Glomerular visceral epithelial cell (primary cell): ENCODE measurements at regions not wholly inside any gene's neighbourhood (a gene's known extent, or its start where the extent isn't known, plus 50 kb on each side); places are given as distances from the start of the nearest gene placed in this dataset.

Source experiments
- DNase-seq: peaks from one replicate; pipeline ENCODE4 v3.0.0-alpha.2; 2016; ENCODE audit errors: extremely low spot score

DNA sequence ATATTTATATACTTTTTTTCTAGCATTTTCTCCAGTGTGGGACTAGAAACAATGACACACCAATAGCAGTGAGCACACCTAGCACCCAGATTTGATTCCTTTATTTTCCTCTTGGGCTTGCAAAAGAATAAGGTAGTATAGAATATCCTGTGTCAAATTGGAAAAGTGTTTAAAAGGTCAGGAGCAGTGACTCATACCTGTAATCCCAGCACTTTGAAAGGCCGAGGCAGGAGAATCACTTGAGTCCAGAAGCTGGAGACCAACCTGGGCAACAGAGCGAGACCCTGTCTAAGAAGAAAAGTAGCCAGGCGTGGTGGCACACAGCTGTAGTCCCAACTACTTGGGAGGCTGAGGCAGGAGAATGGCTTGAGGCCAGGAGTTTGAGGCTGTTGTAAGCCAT lies 53.8 kb upstream of the SGPP1 start:
- peak; percentile 43 for DNase-seq

- DNase-seq = no peak
Observed at GRCh38 chr14:63782683-63783389, 55.0 kb upstream of the SGPP1 start.

- DNase-seq = no peak
Observed at GRCh38 chr14:63788011-63788933, 60.4 kb upstream of the SGPP1 start.

GRCh38 chr14:63793376-63793775 lies 59.4 kb upstream of the SYNE2 start:
- DNase-seq = no peak

GRCh38 chr14:63795532-63795931 lies 57.3 kb upstream of the SYNE2 start:
- DNase-seq = no peak

- DNase-seq = no peak
Observed at GRCh38 chr14:63800083-63800482, 52.7 kb upstream of the SYNE2 start.

- no peak for DNase-seq
Observed at GRCh38 chr14:63800651-63801375, 52.0 kb upstream of the SYNE2 start.
